HL-60 (cell line): ENCODE measurements at regions not wholly inside any gene's neighbourhood (a gene's known extent, or its start where the extent isn't known, plus 50 kb on each side); places are given as distances from the start of the nearest gene placed in this dataset.

Source experiments
- DNase-seq, 2 experiments: peaks; one replicate each; pipeline ENCODE4 v3.0.0-alpha.2; 2010 to 2020; ENCODE audit warnings: low read depth in 1 of 2, low spot score in 1 of 2
- H3K27ac ChIP-seq: fragments of 250-450 bp; sonication (Bioruptor Pico); replicated peaks from 2 replicates; pipeline ENCODE4 v1.5.1; 2020; ENCODE audit warnings: mild to moderate bottlenecking, moderate library complexity
- H3K27me3 ChIP-seq: fragments of 250-450 bp; sonication (Bioruptor Pico); 2 replicates; pipeline ENCODE4 v1.5.1; 2021; ENCODE audit warnings: mild to moderate bottlenecking, moderate library complexity; ENCODE audit not compliant: insufficient read depth, poor library complexity, severe bottlenecking
- H3K4me3 ChIP-seq: replicated peaks from 2 replicates; pipeline ENCODE4 v1.5.1; 2011; ENCODE audit warnings: mild to moderate bottlenecking, control low read depth, low read length; ENCODE audit not compliant: insufficient read depth
- GABPA ChIP-seq: IDR thresholded peaks from 2 replicates; pipeline ENCODE4 v1.6.1; 2012; ENCODE audit warnings: low read depth
- POLR2AphosphoS5 ChIP-seq: IDR thresholded peaks from 2 replicates; pipeline ENCODE4 v1.6.1; 2012; ENCODE audit warnings: low read depth
- SPI1 ChIP-seq: IDR thresholded peaks from 2 replicates; pipeline ENCODE4 v1.6.1; 2012; ENCODE audit warnings: low read depth, mild to moderate bottlenecking, borderline replicate concordance
- TF ChIP-seq, protein P1 (sequence below): IDR thresholded peaks from one replicate; pipeline ENCODE4 v1.5.1; 2011; ENCODE audit warnings: low read length, control low read depth, inconsistent platforms; ENCODE audit not compliant: insufficient read depth
- TF ChIP-seq, protein P2 (sequence below): IDR thresholded peaks from 2 replicates; pipeline ENCODE4 v1.6.1; 2012; ENCODE audit warnings: low read depth; ENCODE audit not compliant: insufficient replicate concordance

- Histone ChIP-seq H3K27ac (no peak overlapping the region), H3K27me3 (no peaks in the 10 kb centered on the region), H3K4me3 (no peak overlapping the region)
- TF ChIP-seq GABPA (no peak), POLR2AphosphoS5 (no peak), SPI1 (no peak)
- TF ChIP-seq, protein P1, sequence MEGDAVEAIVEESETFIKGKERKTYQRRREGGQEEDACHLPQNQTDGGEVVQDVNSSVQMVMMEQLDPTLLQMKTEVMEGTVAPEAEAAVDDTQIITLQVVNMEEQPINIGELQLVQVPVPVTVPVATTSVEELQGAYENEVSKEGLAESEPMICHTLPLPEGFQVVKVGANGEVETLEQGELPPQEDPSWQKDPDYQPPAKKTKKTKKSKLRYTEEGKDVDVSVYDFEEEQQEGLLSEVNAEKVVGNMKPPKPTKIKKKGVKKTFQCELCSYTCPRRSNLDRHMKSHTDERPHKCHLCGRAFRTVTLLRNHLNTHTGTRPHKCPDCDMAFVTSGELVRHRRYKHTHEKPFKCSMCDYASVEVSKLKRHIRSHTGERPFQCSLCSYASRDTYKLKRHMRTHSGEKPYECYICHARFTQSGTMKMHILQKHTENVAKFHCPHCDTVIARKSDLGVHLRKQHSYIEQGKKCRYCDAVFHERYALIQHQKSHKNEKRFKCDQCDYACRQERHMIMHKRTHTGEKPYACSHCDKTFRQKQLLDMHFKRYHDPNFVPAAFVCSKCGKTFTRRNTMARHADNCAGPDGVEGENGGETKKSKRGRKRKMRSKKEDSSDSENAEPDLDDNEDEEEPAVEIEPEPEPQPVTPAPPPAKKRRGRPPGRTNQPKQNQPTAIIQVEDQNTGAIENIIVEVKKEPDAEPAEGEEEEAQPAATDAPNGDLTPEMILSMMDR: no peak
- TF ChIP-seq, protein P2, sequence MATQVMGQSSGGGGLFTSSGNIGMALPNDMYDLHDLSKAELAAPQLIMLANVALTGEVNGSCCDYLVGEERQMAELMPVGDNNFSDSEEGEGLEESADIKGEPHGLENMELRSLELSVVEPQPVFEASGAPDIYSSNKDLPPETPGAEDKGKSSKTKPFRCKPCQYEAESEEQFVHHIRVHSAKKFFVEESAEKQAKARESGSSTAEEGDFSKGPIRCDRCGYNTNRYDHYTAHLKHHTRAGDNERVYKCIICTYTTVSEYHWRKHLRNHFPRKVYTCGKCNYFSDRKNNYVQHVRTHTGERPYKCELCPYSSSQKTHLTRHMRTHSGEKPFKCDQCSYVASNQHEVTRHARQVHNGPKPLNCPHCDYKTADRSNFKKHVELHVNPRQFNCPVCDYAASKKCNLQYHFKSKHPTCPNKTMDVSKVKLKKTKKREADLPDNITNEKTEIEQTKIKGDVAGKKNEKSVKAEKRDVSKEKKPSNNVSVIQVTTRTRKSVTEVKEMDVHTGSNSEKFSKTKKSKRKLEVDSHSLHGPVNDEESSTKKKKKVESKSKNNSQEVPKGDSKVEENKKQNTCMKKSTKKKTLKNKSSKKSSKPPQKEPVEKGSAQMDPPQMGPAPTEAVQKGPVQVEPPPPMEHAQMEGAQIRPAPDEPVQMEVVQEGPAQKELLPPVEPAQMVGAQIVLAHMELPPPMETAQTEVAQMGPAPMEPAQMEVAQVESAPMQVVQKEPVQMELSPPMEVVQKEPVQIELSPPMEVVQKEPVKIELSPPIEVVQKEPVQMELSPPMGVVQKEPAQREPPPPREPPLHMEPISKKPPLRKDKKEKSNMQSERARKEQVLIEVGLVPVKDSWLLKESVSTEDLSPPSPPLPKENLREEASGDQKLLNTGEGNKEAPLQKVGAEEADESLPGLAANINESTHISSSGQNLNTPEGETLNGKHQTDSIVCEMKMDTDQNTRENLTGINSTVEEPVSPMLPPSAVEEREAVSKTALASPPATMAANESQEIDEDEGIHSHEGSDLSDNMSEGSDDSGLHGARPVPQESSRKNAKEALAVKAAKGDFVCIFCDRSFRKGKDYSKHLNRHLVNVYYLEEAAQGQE: no peak
- DNase-seq: no peak
Measured at GRCh38 chr6:63442870-63443269, 123.1 kb upstream of the LGSN start.

- H3K4me3 ChIP-seq: no peak overlapping the region
- no peak for DNase-seq
- H3K27ac ChIP-seq: no peak overlapping the region
- TF ChIP-seq, protein P1: no peak
- TF ChIP-seq, protein P2: no peak
- TF ChIP-seq POLR2AphosphoS5 (no peak), SPI1 (no peak), GABPA (no peak)
- no peaks in the 10 kb centered on the region for H3K27me3 ChIP-seq
Measured at GRCh38 chr6:63444768-63445167, 125.0 kb upstream of the LGSN start.

DNA sequence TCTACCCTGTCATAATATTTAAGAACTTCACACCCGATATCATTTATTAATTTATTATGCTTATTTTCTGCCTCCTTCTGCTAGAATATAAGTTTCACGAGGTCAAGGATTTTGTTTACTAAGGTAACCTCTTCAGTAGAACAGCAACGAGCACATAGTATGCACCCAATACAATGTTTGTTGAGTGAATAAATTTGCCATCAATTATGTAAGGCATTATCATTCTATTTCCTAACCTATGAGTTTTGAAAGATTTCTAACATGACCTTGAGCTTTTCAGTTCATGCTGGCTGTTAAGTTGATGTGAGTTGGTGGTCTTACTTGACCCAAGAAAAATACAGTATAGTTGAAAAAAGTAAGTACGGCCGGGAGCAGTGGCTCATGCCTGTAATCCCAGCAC, 125.9 kb upstream of the LOC128125822 start:
- Histone ChIP-seq H3K27me3 (no peaks in the 10 kb centered on the region), H3K4me3 (no peak overlapping the region), H3K27ac (no peak overlapping the region)
- DNase-seq: no peak
- TF ChIP-seq SPI1 (no peak), GABPA (no peak), POLR2AphosphoS5 (no peak)
- TF ChIP-seq, protein P1: no peak
- TF ChIP-seq, protein P2: no peak
